CD4-positive, alpha-beta T cell treated with Interleukin-4 for 4 hours (primary cell): ENCODE measurements at regions not wholly inside any gene's neighbourhood (a gene's known extent, or its start where the extent isn't known, plus 50 kb on each side); places are given as distances from the start of the nearest gene placed in this dataset.

Source experiments
- DNase-seq: peaks from one replicate; pipeline ENCODE4 v3.0.0-alpha.2; 2020

DNA sequence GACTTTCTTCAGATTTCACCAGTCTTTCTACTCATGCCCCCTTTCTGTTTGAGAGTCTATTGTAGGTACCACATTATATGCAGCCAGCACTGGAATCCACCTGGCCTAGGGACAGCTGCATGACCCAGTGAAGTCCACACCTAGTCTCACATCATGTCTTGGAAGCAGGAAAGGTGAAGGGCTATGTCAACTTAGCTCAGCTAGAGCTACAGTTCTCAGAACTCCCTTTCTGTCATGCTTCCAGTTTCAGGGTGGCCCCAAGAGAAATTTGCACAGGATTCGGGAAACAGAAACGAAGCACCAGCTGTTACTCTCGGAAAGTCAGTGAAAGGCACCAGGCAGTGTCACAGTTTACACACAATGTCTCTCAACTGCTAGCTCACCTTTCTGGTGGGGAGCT, 51.6 kb upstream of the NLRP1 start:
- DNase-seq = no peak

DNA sequence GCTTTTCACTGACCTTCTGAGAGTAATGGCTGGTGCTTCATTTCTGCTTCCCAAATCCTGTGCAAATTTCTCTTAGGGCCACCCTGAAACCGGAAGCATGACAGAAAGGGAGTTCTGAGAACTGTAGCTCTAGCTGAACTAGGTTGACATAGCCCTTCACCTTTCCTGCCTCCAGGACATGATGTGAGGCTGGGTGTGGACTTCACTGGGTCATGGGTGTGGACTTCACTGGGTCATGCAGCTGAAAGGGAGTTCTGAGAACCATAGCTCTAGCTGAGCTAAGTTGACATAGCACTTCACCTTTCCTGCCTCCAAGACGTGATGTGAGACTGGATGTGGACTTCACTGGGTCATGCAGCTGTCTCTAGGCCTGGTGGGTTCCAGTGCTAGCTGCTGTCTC, 54.3 kb upstream of the NLRP1 start:
- DNase-seq = no peak

DNA sequence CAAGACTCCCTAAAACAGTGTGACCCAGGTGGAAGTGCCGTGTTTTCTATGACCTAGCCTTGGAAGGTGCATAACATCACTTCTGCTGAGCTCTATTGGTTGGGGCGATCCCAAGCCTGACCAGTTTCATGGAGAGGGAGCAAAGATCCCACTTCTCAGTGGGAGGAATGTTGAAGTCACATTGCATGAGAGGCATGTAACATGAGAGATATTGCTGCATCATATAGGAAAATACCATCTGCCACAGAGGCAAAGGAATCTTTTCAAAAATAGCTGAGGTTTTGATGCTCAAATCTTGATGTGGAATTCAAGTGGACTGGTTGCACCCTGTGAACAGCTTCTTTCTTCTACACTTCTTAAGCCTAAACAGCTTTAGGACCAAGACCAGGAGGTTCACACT, 56.4 kb upstream of the NLRP1 start:
- DNase-seq = no peak

DNA sequence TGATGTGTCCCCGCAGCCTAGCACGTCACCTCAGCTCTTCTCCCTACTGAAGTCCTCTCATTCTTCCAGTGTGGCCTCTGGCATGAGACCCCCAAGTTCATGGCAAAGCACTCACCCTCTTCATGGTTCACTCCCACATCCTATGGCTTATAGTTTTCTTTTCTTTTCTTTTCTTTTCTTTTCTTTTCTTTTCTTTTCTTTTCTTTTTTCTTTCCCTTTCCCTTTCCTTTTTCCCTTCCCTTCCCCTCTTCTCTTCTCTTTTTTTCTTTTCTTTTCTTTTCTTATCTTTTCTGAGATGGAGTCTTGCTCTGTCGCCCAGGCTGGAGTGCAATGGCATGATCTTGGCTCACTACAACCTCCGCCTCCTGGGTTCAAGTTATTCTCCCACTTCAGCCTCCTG, 58.4 kb upstream of the NLRP1 start:
- DNase-seq = no peak

DNA sequence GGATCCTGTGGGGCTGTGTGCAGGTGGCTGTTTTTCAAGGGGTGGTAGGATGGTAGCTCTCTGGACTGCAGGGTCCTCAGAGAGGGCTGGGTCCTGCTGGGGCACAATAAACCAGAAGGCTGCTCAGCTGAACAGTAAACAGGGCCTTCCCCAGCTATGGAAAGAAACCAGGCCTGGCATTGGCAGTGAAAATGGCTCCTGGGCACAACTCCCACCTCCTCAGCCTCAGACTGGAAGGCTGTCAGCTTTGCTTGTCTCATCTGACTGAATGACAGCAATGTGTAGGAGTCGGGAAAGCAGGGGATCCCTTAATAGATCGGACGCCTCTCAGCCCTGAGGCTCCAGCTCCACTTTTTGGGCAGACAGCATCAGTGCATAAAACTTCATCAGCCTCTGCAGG, 59.8 kb upstream of the NLRP1 start:
- no peak for DNase-seq

DNA sequence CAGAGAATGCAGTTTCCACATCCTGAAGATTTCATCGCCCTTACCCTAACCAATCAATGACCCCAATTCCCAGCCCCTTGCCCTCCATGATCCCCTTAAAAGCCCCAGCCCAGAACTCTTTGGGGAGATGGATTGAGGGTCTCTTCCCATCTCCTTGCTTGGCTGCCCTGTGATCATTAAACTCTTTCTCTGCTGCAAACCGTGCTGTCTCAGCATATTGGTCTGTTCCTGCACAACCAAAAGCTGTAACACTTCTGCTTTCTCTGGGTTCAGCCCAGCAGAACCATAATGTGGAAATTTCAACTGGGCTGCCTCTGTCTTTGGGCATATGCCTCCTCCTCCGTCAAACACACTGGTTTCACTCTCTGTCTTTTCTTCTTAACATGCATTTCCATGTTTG, 67.0 kb upstream of the NLRP1 start:
- DNase-seq = no peak

DNA sequence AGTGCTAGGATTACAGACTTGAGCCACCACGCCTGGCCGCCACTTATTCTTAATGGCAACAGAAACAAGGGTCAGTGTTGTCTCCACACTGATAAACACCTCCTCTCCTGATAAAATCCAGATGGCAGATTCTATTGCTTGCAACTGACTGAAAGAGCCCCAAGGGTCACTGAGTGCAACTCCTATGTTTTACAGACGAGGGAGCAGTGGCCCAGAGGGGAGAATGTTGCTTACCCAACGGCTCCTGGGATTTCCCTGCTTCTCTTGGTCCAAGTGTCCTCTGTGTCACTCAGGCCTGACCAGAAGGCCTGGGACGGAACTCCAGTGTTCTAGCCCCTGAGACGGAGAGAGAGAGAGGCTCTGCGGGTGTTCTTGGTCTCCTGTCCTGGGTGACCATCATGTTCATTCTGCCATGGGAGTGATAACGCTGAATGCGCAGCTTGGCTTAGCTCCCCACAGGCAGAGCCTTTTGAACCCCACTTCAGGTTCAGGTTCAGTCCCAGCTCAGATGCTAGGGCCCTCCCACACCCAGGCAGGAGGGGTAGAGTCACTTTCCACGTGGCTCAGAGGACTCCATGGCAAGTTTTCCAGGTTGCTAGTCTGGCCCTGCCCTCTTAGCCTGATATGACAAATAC, 77.3 kb upstream of the NLRP1 start:
- DNase-seq = no peak

DNA sequence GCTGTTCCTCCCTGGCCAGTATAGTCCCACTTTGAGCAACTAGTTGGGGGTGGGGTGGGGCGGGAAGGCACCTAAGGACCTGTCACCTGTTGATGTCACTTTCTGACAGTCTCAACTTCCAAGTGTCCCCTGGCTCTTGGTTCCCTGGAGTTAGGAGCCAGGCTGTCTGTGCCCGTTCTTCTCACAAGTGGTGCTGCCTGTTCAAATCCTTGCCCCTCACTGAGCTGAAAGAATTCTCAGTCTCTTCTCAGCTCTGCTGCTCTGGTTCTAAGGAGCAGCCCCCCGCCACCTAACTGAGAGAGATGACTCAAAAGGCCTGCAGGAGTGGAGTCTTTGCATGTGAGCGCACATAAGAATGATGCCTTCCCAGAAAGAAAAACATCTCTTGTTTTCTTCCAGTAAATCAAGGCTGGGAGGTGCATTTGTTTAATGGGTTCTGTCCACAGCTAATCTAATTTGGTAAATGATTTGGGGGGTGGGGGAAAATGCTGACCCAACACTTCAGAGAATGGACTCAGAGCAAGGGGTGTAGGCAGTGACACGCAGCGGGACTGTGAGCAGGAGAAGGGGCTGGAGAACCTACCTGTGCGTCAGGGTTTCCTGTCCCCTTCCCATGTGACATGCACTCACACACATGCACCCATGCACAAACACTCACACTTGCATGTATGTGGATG, 78.2 kb upstream of the NLRP1 start:
- no peak for DNase-seq

DNA sequence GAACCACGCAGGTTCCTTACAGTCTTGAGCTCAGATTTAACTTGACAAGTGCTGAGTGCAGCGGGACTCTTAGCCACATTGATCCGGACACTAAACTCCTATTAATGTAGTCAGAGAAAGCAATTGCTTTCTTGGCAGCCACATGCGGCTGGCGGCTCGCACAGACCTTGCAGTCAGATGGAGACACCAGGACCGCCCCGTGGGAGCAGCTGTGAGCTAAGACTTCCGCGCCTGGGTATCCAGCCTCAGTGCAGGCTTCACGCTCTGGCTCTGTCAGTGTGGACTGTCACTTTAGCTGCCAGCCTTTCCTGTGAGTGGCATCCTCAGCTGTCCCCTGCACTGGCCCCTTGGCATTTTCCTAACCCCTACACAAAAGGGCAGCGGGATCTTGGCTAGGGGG, 80.9 kb upstream of the NLRP1 start:
- DNase-seq = no peak

DNA sequence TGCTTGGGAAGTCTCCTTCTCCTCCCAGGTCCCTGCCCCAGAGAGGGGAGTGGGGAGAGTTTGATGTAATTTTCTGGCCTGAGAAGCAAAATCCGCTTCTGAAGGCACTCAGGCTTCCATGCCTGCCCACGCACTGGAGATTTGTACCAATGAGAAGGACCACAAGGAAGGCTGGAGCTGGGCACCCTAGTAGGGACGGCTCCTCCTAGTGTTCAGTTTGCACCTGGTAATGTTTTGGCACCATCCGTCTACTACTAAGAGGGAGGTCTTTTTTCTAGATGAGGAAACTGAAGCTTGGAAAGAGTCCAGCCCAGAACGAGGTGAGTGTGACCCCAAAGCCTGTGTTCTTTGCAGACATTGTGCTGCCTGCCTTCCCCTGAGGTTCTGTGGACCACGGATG, 83.6 kb upstream of the NLRP1 start:
- no peak for DNase-seq

DNA sequence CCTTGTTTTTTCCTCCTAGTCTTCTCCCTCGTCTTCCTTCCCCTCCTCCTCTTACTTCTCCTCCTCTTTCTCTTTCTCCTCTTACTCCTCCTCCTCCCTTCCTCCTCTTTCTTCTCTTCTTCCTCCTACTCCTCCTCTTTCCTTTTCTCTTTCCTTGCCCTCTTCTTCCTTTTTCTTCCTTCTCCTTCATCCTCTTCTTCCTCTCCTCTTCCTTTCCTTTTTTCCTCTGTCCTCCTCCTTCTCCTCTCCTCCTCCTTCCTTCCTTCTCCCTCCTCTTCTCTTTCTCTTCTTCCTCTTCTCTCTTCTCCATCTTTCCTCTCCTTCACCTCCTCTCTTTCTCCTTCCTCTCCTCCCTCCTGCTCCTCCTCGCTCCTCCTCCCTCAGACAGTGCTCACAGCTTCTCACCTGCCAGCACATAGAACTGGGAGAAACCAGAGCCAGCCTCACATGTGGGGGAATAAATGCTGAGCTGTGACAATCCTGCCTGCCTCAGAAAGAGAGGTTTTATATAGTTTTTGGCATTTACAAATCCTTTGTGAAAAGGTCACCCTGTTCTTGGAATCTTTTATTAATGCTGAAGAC, 84.3 kb upstream of the NLRP1 start:
- no peak for DNase-seq

DNA sequence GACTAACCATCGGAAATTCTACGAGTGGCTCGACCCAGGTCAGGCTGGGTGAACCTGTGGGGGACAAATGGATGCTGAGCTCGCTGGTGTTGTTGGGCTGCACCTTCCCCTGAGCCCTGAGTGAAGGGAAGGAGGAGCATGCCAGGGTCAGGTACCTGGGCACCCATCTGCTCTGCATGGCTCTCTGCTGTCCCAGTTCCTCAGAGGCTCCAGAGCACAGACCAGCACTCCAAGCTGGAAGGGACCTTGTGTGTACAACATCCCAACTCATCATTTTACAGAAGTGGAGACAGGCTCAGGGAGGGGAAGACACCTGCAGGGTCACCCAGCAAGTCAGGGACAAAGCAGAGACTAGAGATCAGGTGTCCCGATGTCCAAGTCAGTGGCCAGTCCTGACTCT, 84.9 kb upstream of the NLRP1 start:
- no peak for DNase-seq

DNA sequence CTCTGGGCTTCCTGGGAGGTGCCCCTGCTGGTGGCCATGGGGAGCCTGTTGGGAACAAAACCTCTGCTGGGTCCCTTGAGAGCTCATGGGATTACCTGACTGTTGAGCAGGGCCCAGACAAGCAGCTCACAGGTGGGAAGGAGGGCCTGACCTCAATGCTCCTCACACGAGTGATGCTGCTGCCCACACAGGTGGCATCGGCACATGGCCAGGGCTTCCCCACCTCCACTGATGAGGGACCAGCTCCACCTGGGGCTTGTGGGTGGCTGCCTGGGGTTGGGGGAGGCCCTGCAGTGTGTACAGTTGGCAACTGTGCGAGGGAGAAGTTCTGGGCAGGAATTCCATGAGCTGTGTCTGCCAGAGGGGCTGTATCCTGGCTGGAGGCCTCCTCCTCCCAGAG, 87.8 kb upstream of the NLRP1 start:
- no peak for DNase-seq

DNA sequence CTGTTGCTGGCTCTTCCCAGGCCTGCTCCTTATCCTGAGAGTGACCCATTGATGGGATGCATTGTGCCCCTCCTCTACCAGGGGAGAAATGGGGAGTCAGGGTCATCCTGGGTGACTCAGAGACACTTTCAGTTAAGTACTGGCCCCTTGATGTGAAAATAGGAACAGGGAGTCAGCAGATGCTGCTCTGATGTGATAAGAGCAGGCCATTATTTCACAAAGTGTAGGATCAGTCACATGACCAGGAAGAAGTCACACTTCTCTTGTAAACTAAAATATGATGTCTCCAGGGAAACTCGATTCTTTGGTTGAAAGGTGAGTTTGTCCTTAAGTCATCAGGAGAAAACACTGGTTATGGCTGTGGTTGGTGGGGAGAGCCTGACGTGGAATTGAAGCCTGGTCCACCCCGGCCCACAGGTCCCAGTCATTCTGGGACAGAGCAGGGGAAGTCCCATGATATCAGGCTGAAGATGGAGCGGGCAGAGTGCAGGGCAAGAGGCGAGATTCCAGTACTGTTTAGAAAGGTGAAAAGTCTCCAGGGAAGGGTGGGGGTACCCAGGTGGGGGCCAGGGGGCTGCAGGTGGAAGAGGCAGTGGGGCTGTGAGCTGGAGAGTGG, 88.6 kb upstream of the NLRP1 start:
- no peak for DNase-seq

DNA sequence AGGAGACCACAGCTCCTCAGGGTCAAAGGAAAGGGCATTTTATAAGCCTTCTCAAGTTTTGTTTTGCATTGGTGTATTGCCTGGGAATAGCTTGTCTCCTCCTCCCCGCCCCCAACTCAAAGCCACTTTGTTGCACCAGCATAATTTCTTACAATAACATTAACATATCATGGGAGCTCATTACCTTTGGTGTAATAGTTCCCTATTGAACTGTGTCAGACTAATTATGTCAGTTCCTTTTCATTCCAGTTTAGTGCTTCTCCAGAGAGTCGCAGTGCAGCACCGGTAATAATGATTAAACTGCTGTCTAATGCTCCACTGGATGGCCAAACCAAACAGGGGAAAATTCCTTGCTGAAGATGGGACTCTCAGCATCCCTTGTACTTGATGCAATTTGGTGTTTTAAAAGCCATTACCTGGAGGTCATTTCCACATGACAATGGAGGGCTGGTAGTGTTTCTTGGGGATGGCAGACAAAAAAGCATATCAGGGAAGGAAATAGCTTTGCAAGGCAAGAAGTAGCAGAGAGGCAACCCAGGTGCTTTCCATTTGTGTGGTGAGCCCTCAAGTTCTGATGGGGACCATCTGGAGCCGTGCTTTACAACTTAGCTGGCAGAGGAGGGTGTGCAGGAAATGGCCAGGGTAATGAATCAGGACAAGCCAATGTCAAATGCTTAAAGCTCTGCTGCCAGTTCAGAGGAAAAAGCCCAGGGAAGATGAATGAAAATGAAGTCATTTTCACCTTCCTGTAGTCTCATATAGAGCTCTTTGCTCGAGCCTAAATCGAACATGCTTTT, 91.5 kb upstream of the NLRP1 start:
- no peak for DNase-seq

DNA sequence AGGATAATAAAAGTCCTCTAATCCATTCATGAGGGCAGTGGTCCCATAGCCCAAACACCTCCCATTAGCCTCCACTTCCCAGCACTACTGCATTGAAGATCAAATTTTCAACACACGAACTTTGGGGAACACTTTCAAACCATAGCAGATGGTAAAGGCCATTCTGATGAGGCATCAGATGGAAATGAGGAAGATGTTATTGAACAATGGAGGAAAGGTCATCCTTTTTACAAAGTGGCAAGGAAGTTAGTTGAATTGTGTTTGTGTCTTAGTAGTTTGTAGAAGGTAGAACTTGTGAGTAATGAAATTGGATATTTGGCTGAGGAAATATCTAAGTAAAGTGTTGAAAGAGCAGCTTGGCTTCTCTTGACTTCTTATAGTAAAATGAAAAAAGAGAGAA, 93.3 kb upstream of the NLRP1 start:
- DNase-seq = no peak

DNA sequence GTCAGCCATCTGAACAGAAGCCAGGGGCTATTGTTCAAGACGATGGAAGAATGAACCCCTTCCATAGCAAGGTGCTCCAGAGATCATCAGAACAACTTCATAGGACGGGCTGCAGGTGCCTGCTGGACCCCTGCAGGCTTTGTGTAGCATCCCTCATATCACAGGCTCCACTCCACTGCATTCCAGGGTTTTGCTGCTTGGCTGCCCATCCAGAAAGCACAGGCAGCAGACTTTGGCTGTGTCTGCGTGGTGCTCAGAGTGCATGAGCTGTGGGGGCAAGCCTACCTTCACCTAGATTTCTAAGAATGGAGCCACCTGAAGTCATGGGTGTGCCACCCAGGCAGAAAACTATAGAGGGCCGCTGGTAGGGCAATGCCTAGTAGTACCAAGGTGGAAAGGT, 93.9 kb upstream of the NLRP1 start:
- DNase-seq = no peak

DNA sequence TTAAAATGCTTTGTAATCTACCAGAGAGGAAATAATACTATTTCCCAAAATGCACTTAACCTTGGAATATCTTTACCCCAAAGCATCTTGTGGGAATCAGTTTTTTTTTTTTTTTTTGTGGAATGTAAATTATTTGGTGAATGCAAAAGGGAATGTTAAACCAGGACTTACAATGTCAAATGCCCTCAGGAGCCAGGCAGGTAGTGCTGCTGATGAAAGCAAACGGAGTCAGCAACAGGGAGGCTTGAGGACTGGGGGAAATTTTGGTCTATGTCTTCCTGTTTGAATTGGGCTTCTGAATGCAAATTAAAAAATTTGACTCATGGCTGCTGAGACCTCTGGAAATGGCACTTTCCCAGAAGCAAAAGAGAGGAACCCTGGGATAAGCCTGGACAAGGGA, 96.5 kb upstream of the NLRP1 start:
- DNase-seq = no peak

DNA sequence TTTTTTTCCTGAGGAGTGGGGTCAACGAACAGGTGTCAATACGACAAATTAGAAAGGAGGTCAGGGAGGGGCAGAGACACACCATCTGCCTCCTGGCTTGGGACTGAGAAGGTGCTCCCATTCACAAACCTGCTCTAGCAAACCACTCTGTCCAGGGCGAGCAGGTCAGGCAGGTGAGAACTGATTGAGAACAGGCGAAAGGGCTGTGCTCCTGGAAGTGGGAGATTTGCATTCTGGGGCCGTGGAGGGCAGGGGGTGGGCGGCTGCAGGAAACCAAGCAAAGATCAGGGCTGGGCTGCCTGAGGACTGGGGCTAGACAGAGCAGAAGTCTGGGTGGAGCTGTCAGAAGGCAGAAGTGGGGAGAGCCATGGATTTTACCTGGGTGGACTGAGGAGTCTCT, 98.9 kb upstream of the NLRP1 start:
- DNase-seq = no peak

DNA sequence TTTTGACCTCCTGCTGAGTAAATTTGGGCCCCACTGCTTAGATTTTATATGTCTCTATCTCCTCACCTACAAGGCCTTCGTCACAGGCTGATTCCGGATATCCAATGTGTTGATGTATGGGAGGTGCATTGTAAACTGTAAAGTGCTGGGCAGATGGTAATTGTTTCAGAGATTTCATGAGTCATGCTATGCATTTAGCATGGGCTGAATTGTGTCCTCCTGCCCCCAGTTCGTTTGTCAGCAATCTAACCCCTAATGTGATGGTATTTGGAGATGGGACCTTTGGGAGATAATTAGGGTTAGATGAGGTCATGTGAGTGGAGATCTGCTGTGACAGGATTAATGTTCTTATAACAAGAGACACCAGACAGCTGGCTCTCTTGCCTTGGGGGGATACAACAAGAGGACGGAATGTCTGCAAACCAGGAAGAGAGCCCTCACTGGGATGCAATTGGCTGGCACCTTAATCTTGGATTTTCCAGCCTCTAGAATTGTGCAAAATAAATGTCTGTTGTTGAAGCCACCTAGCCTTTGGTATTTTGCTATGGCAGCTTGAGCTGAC, 101.8 kb upstream of the NLRP1 start:
- DNase-seq = no peak

DNA sequence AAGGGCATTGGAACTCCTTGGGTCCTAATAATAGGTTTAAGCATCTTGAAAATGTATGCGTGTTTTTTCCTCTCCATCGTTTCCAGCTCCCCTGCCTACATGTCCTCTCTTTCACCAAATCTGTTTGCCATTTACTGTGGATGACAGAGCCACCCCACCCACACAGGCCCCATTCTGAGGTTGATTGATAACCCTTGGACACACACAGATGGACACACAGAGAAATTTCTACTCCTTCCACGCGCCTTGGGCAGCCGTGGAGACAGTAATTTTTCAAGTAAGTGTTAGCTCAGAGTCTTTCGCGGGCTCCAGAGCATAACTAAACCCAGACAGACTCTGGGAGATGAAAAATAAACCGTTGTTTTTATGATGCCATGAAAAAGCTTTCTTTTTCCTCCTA, 103.3 kb upstream of the NLRP1 start:
- no peak for DNase-seq

DNA sequence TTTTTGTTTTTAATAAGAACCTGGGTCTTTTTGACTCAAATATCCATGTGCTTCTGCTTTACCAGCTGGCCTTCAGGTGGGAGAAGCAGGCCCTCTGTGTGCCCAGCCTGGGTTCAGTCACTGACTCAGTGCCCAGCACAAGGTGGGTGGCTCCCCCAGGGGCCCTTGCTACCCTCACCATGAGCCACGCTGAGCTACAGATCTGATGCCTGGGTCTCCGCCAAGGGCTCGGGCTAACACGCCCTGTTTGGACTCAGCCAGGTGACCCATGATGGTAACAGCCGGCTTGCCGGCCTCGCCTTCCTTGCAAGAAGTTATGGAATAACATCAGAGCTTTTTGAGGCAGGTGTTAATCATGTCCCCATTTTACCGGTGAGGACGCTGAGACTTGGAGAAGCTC, 109.5 kb upstream of the NLRP1 start:
- DNase-seq = no peak

DNA sequence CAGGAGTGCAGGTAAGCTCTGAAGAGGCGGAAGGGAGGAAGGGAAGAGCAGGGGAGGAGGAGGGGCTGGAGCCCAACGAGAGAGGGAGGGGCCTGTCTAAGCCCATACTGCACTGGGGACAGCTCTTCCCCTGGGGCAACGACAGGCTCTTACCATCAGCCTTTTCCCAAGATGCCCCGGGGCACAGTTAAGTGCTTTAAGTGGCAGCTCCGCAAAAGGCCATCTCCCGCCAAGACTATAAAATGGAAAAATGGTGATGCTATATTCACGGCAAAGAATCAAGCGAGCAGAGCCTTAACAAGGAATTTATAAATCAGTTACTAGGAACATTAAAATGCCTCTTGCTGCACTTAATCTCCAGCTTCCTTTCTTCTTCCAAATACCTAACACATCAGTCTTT, 110.2 kb upstream of the NLRP1 start:
- no peak for DNase-seq
